ENCODE measurements at regions not wholly inside any gene's neighbourhood (a gene's known extent, or its start where the extent isn't known, plus 50 kb on each side); places are given as distances from the start of the nearest gene placed in this dataset.
A peak's percentile ranks its signal among the peaks of the same experiment; 100 is the strongest.
"Not testable (repeated sequence)": the region's sequence is repeated elsewhere in the genome, so short reads cannot be mapped to it uniquely, and the experiment has no call there.

- peak; percentile 90 for DNase-seq
Observed at GRCh38 chr13:37295071-37295470, 189.6 kb upstream of the CSNK1A1L start.

- DNase-seq = no peak
Observed at GRCh38 chr13:37294472-37294871, 189.0 kb upstream of the CSNK1A1L start.

- no peak for DNase-seq
Observed at GRCh38 chr13:37293295-37293694, 187.8 kb upstream of the CSNK1A1L start.

- peak; percentile 64 for DNase-seq
Observed at GRCh38 chr13:37290716-37291505, 185.4 kb upstream of the CSNK1A1L start.

GRCh38 chr13:37289212-37289935 lies 183.9 kb upstream of the CSNK1A1L start:
- DNase-seq = no peak

GRCh38 chr13:37288057-37288720 lies 182.7 kb upstream of the CSNK1A1L start:
- DNase-seq = peak; percentile 75

- DNase-seq = not testable (repeated sequence)
Observed at GRCh38 chr13:37280231-37280630, 174.8 kb upstream of the CSNK1A1L start.

- DNase-seq = no peak
Observed at GRCh38 chr13:37277435-37278144, 172.1 kb upstream of the CSNK1A1L start.

- DNase-seq = no peak
Observed at GRCh38 chr13:37277007-37277406, 171.5 kb upstream of the CSNK1A1L start.

GRCh38 chr13:37274569-37275497 lies 169.4 kb upstream of the CSNK1A1L start:
- DNase-seq = peak; percentile 55

GRCh38 chr13:37273836-37274235 lies 168.4 kb upstream of the CSNK1A1L start:
- peak; percentile 49 for DNase-seq

- DNase-seq = no peak
Observed at GRCh38 chr13:37270226-37271001, 164.9 kb upstream of the CSNK1A1L start.

GRCh38 chr13:37263871-37264270 lies 158.4 kb upstream of the CSNK1A1L start:
- no peak for DNase-seq

GRCh38 chr13:37257706-37258105 lies 152.2 kb upstream of the CSNK1A1L start:
- DNase-seq = no peak

GRCh38 chr13:37257051-37257450 lies 151.6 kb upstream of the CSNK1A1L start:
- no peak for DNase-seq

GRCh38 chr13:37241786-37242185 lies 136.3 kb upstream of the CSNK1A1L start:
- DNase-seq = no peak

- peak; percentile 59 for DNase-seq
Observed at GRCh38 chr13:37230346-37230745, 124.9 kb upstream of the CSNK1A1L start.

- no peak for DNase-seq
Observed at GRCh38 chr13:37229931-37230330, 124.5 kb upstream of the CSNK1A1L start.

- DNase-seq = no peak
Observed at GRCh38 chr13:37226971-37227370, 121.5 kb upstream of the CSNK1A1L start.
